Left lung (tissue), 4 donors: ENCODE measurements at regions not wholly inside any gene's neighbourhood (a gene's known extent, or its start where the extent isn't known, plus 50 kb on each side); places are given as distances from the start of the nearest gene placed in this dataset.
"Not testable (repeated sequence)": the region's sequence is repeated elsewhere in the genome, so short reads cannot be mapped to it uniquely, and the experiment has no call there.

Experiments used
- ATAC-seq: fragments of 200-7000 bp; cut with Tn5 transposase; one replicate; pipeline ENCODE4 v1.9.1; 2020; ENCODE audit warnings: moderate library complexity
- DNase-seq, 4 donors: peaks; one replicate each; pipeline ENCODE4 v3.0.0-alpha.2; 2013 to 2020
- H3K27ac ChIP-seq, 2 donors: fragments of 200-600 bp; sonication (generic) in 1 of 2; one replicate each; pipeline versions ENCODE4 v1.5.0 to v1.8.0; 2020 to 2021
- H3K27me3 ChIP-seq, 2 donors: fragments of 200-600 bp; sonication (generic) in 1 of 2; one replicate each; pipeline versions ENCODE4 v1.5.0 to v1.8.0; 2020 to 2021
- H3K36me3 ChIP-seq, 2 donors: fragments of 200-600 bp; sonication (generic) in 1 of 2; one replicate each; pipeline versions ENCODE4 v1.5.0 to v1.8.0; 2020 to 2021
- H3K4me1 ChIP-seq, 2 donors: fragments of 200-600 bp; one replicate each; pipeline ENCODE4 v1.8.0; 2021
- H3K4me3 ChIP-seq, 2 donors: fragments of 200-600 bp; sonication (generic) in 1 of 2; one replicate each; pipeline versions ENCODE4 v1.5.0 to v1.8.0; 2020 to 2021; ENCODE audit warnings: mild to moderate bottlenecking in 1 of 2
- H3K9me3 ChIP-seq, 2 donors: fragments of 200-600 bp; sonication (generic) in 1 of 2; one replicate each; pipeline versions ENCODE4 v1.5.0 to v1.8.0; 2020 to 2021
- intact Hi-C, 2 donors: fragments of 100-400 bp; cut with DNase I; formaldehyde crosslinking; loops; one replicate each; pipeline versions ENCODE4 v1.11.2 to v1.14.2; 2022
- donor health status: DM: no; HTN: yes; CAD: no.
- donor health status: DM: no; HTN: no; CAD: no.

GRCh38 chr15:84154787-84155186 is 80.8 kb upstream of the GOLGA6L4 start:
- DNase-seq, H3K9me3 ChIP-seq, intact Hi-C loops, H3K4me3 ChIP-seq, H3K27me3 ChIP-seq, H3K4me1 ChIP-seq, H3K27ac ChIP-seq, ATAC-seq, H3K36me3 ChIP-seq: not testable (repeated sequence)

GRCh38 chr15:84155792-84156587 is 79.6 kb upstream of the GOLGA6L4 start:
- H3K36me3 ChIP-seq, H3K4me1 ChIP-seq, H3K27ac ChIP-seq, H3K9me3 ChIP-seq, H3K27me3 ChIP-seq, H3K4me3 ChIP-seq, intact Hi-C loops, ATAC-seq: not testable (repeated sequence)
- DNase-seq: peak in 2 of 4 donors; percentile 10 to 66

- H3K4me1 ChIP-seq, H3K4me3 ChIP-seq, DNase-seq, H3K27ac ChIP-seq, H3K27me3 ChIP-seq, ATAC-seq, H3K36me3 ChIP-seq, intact Hi-C loops, H3K9me3 ChIP-seq: not testable (repeated sequence)
Observed at GRCh38 chr15:84156588-84156840, 79.1 kb upstream of the GOLGA6L4 start.

- H3K4me3 ChIP-seq, H3K27ac ChIP-seq, H3K9me3 ChIP-seq, H3K27me3 ChIP-seq, H3K36me3 ChIP-seq, ATAC-seq, DNase-seq, intact Hi-C loops, H3K4me1 ChIP-seq: not testable (repeated sequence)
Observed at GRCh38 chr15:84157056-84157632, 78.4 kb upstream of the GOLGA6L4 start.

- intact Hi-C loops, ATAC-seq, DNase-seq: not testable (repeated sequence)
Observed at GRCh38 chr15:84157857-84158256, 77.7 kb upstream of the GOLGA6L4 start.

GRCh38 chr15:84159346-84160269 is 76.0 kb upstream of the GOLGA6L4 start:
- H3K27ac ChIP-seq, H3K9me3 ChIP-seq, H3K27me3 ChIP-seq, intact Hi-C loops, H3K4me3 ChIP-seq, ATAC-seq, H3K36me3 ChIP-seq, H3K4me1 ChIP-seq, DNase-seq: not testable (repeated sequence)

More at GRCh38 chr15:84157857-84158256, 77.7 kb upstream of the GOLGA6L4 start:
- H3K9me3 ChIP-seq, H3K36me3 ChIP-seq, H3K27ac ChIP-seq, H3K4me3 ChIP-seq, H3K27me3 ChIP-seq, H3K4me1 ChIP-seq: not testable (repeated sequence)

GRCh38 chr15:84164423-84165292 is 70.9 kb upstream of the GOLGA6L4 start:
- H3K27me3 ChIP-seq, ATAC-seq, intact Hi-C loops: not testable (repeated sequence)

GRCh38 chr15:84170029-84170428 is 65.5 kb upstream of the GOLGA6L4 start:
- DNase-seq, intact Hi-C loops, ATAC-seq, H3K4me1 ChIP-seq, H3K27me3 ChIP-seq, H3K27ac ChIP-seq, H3K9me3 ChIP-seq, H3K36me3 ChIP-seq, H3K4me3 ChIP-seq: not testable (repeated sequence)

More at GRCh38 chr15:84164423-84165292, 70.9 kb upstream of the GOLGA6L4 start:
- not testable (repeated sequence) for DNase-seq, H3K4me3 ChIP-seq, H3K9me3 ChIP-seq, H3K4me1 ChIP-seq, H3K27ac ChIP-seq, H3K36me3 ChIP-seq

- H3K27ac ChIP-seq, H3K4me3 ChIP-seq, H3K9me3 ChIP-seq, intact Hi-C loops, H3K27me3 ChIP-seq, H3K36me3 ChIP-seq, H3K4me1 ChIP-seq, ATAC-seq: not testable (repeated sequence)
- peak in 2 of 4 donors; percentile 6 to 52 for DNase-seq
Observed at GRCh38 chr15:84173231-84173610, 62.4 kb upstream of the GOLGA6L4 start.
